Astrocyte (in vitro differentiated cells and primary cell): ENCODE measurements at regions not wholly inside any gene's neighbourhood (a gene's known extent, or its start where the extent isn't known, plus 50 kb on each side); places are given as distances from the start of the nearest gene placed in this dataset.

Experiments used
- EZH2 ChIP-seq: IDR thresholded peaks from 2 replicates; pipeline ENCODE4 v1.6.1; 2012; ENCODE audit warnings: mild to moderate bottlenecking, low read length, inconsistent platforms; ENCODE audit not compliant: insufficient read depth
- TF ChIP-seq, protein P1 (sequence below): IDR thresholded peaks from 2 replicates; pipeline ENCODE4 v1.5.1; 2011; ENCODE audit warnings: low read depth, mild to moderate bottlenecking, inconsistent platforms, low read length, moderate library complexity; ENCODE audit not compliant: insufficient read depth

DNA sequence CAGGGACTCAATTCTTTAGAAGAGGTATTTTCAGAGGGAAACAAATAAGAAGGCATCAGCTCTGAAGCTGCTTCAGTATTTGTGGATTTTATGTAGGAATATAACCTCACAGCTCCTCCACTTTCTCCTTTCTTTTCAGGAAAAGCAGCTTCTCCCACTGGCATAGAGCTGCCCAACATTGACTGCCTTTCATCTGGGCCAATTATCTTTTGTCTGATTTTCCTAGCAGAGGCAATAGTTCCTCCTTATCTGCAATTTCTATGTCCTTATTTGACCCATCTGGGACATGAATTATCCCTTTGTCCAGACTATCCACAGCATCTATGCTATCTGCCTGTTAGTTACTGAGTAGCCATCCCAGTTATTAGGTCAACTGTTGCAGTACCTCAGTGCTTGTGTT lies 1671.2 kb upstream of the ACO1 start:
- TF ChIP-seq, protein P1, sequence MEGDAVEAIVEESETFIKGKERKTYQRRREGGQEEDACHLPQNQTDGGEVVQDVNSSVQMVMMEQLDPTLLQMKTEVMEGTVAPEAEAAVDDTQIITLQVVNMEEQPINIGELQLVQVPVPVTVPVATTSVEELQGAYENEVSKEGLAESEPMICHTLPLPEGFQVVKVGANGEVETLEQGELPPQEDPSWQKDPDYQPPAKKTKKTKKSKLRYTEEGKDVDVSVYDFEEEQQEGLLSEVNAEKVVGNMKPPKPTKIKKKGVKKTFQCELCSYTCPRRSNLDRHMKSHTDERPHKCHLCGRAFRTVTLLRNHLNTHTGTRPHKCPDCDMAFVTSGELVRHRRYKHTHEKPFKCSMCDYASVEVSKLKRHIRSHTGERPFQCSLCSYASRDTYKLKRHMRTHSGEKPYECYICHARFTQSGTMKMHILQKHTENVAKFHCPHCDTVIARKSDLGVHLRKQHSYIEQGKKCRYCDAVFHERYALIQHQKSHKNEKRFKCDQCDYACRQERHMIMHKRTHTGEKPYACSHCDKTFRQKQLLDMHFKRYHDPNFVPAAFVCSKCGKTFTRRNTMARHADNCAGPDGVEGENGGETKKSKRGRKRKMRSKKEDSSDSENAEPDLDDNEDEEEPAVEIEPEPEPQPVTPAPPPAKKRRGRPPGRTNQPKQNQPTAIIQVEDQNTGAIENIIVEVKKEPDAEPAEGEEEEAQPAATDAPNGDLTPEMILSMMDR: no peak
- TF ChIP-seq EZH2: no peak
